ENCODE measurements at regions not wholly inside any gene's neighbourhood (a gene's known extent, or its start where the extent isn't known, plus 50 kb on each side); places are given as distances from the start of the nearest gene placed in this dataset.
"Not testable (repeated sequence)": the region's sequence is repeated elsewhere in the genome, so short reads cannot be mapped to it uniquely, and the experiment has no call there.

GRCh38 chr6:48986845-48987244, 476.2 kb downstream of the MMUT start:
- no peak for DNase-seq

GRCh38 chr6:48986105-48986504, 476.9 kb downstream of the MMUT start:
- DNase-seq = no peak

GRCh38 chr6:48985025-48985424, 478.0 kb downstream of the MMUT start:
- no peak for DNase-seq

- DNase-seq = not testable (repeated sequence)
Measured at GRCh38 chr6:48983968-48984367, 479.1 kb downstream of the MMUT start.

- DNase-seq = no peak
Measured at GRCh38 chr6:48983377-48983776, 479.7 kb downstream of the MMUT start.

- DNase-seq = no peak
Measured at GRCh38 chr6:48979806-48980205, 483.2 kb downstream of the MMUT start.

GRCh38 chr6:48979085-48979484, 484.0 kb downstream of the MMUT start:
- no peak for DNase-seq

- no peak for DNase-seq
Measured at GRCh38 chr6:48978016-48978415, 485.0 kb downstream of the MMUT start.

- DNase-seq = no peak
Measured at GRCh38 chr6:48977573-48977972, 485.5 kb downstream of the MMUT start.

GRCh38 chr6:48973491-48973890, 489.6 kb downstream of the MMUT start:
- no peak for DNase-seq

GRCh38 chr6:48961781-48962415, 501.2 kb downstream of the MMUT start:
- DNase-seq = no peak

- no peak for DNase-seq
Measured at GRCh38 chr6:48959251-48960060, 503.6 kb downstream of the MMUT start.

- no peak for DNase-seq
Measured at GRCh38 chr6:48957781-48958180, 505.3 kb downstream of the MMUT start.

GRCh38 chr6:48951917-48952316, 511.1 kb downstream of the MMUT start:
- DNase-seq = no peak

- not testable (repeated sequence) for DNase-seq
Measured at GRCh38 chr6:48944276-48944675, 518.8 kb downstream of the MMUT start.

GRCh38 chr6:48933136-48933535, 529.9 kb downstream of the MMUT start:
- no peak for DNase-seq

- no peak for DNase-seq
Measured at GRCh38 chr6:48928937-48929336, 534.1 kb downstream of the MMUT start.

- DNase-seq = no peak
Measured at GRCh38 chr6:48922837-48923236, 540.2 kb downstream of the MMUT start.

- no peak for DNase-seq
Measured at GRCh38 chr6:48919555-48919954, 543.5 kb downstream of the MMUT start.

- DNase-seq = no peak
Measured at GRCh38 chr6:48917233-48917632, 545.8 kb downstream of the MMUT start.

GRCh38 chr6:48916607-48917006, 546.4 kb downstream of the MMUT start:
- no peak for DNase-seq

GRCh38 chr6:48915591-48915990, 547.5 kb downstream of the MMUT start:
- no peak for DNase-seq

- DNase-seq = no peak
Measured at GRCh38 chr6:48912503-48912902, 550.5 kb downstream of the MMUT start.

GRCh38 chr6:48904809-48905208, 558.2 kb downstream of the MMUT start:
- DNase-seq = no peak

GRCh38 chr6:48894469-48894868, 568.6 kb downstream of the MMUT start:
- no peak for DNase-seq

Measured in stimulated activated CD4-positive, alpha-beta T cell treated with anti-CD3 and anti-CD28 coated beads, Interleukin-2, amount 100 ng/mL, for 24 hours (primary cell).